Trophoblast cell (in vitro differentiated cells and primary cell): ENCODE measurements at regions not wholly inside any gene's neighbourhood (a gene's known extent, or its start where the extent isn't known, plus 50 kb on each side); places are given as distances from the start of the nearest gene placed in this dataset.

Source experiments
- DNase-seq, 2 donors: peaks; one replicate each; pipeline ENCODE4 v3.0.0-alpha.2; 2016
- H2AFZ ChIP-seq: 2 replicates; pipeline ENCODE4 v1.6.1; 2013; ENCODE audit warnings: low read length, moderate library complexity, mild to moderate bottlenecking; ENCODE audit not compliant: insufficient read depth, poor library complexity
- H2AK5ac ChIP-seq: 2 replicates; pipeline ENCODE4 v1.6.1; 2013; ENCODE audit warnings: mild to moderate bottlenecking, low read length
- H2BK120ac ChIP-seq: 2 replicates; pipeline ENCODE4 v1.6.1; 2013; ENCODE audit warnings: low read length, mild to moderate bottlenecking, moderate library complexity; ENCODE audit not compliant: insufficient read depth, poor library complexity
- H2BK12ac ChIP-seq: 2 replicates; pipeline ENCODE4 v1.6.1; 2013; ENCODE audit warnings: mild to moderate bottlenecking, low read length, moderate library complexity
- H2BK5ac ChIP-seq: 2 replicates; pipeline ENCODE4 v1.6.1; 2013; ENCODE audit warnings: low read length, low read depth, moderate library complexity, mild to moderate bottlenecking; ENCODE audit not compliant: poor library complexity
- H3K14ac ChIP-seq: 2 replicates; pipeline ENCODE4 v1.6.1; 2013; ENCODE audit warnings: mild to moderate bottlenecking, low read length
- H3K18ac ChIP-seq: 2 replicates; pipeline ENCODE4 v1.6.1; 2013; ENCODE audit warnings: mild to moderate bottlenecking, low read length
- H3K23ac ChIP-seq: 2 replicates; pipeline ENCODE4 v1.6.1; 2013; ENCODE audit warnings: low read length
- H3K27ac ChIP-seq: 2 replicates; pipeline ENCODE4 v1.5.1; 2013; ENCODE audit warnings: low read depth, mild to moderate bottlenecking, inconsistent platforms, low read length, moderate library complexity
- H3K27me3 ChIP-seq: 2 replicates; pipeline ENCODE4 v1.6.1; 2013; ENCODE audit warnings: inconsistent platforms, mild to moderate bottlenecking, low read length, moderate library complexity; ENCODE audit not compliant: insufficient read depth
- H3K36me3 ChIP-seq, 2 experiments: 1 replicate in 1 of 2; 2 replicates in 1 of 2; pipeline ENCODE4 v1.6.1; 2013; ENCODE audit warnings: low read length in 2 of 2, mild to moderate bottlenecking in 2 of 2, moderate library complexity in 1 of 2; ENCODE audit not compliant: insufficient read depth in 2 of 2, control insufficient read depth in 1 of 2
- H3K4ac ChIP-seq: 2 replicates; pipeline ENCODE4 v1.6.1; 2013; ENCODE audit warnings: low read depth, mild to moderate bottlenecking, low read length, moderate library complexity
- H3K4me1 ChIP-seq, 2 experiments: 1 replicate in 1 of 2; 2 replicates in 1 of 2; pipeline ENCODE4 v1.6.1; 2013; ENCODE audit warnings: low read length in 2 of 2, mild to moderate bottlenecking in 2 of 2, moderate library complexity in 1 of 2; ENCODE audit not compliant: insufficient read depth in 2 of 2, control insufficient read depth in 1 of 2
- H3K4me2 ChIP-seq: 2 replicates; pipeline ENCODE4 v1.6.1; 2013; ENCODE audit warnings: inconsistent platforms, mild to moderate bottlenecking, low read length, moderate library complexity
- H3K4me3 ChIP-seq: 2 replicates; pipeline ENCODE4 v1.5.1; 2013; ENCODE audit warnings: mild to moderate bottlenecking, low read depth, low read length, inconsistent platforms
- H3K79me1 ChIP-seq: one replicate; pipeline ENCODE4 v1.6.1; 2013; ENCODE audit warnings: low read length
- H3K79me2 ChIP-seq: 2 replicates; pipeline ENCODE4 v1.6.1; 2013; ENCODE audit warnings: low read length, mild to moderate bottlenecking; ENCODE audit not compliant: control insufficient read depth, insufficient read depth, poor library complexity
- H3K9ac ChIP-seq: 2 replicates; pipeline ENCODE4 v1.6.1; 2013; ENCODE audit warnings: mild to moderate bottlenecking, low read length
- H3K9me3 ChIP-seq: 2 replicates; pipeline ENCODE4 v1.6.1; 2013; ENCODE audit warnings: low read depth, mild to moderate bottlenecking, control low read depth, inconsistent platforms, low read length; ENCODE audit not compliant: insufficient read depth
- H4K12ac ChIP-seq: 2 replicates; pipeline ENCODE4 v1.6.1; 2013; ENCODE audit warnings: low read depth, mild to moderate bottlenecking, low read length, moderate library complexity
- H4K8ac ChIP-seq: 2 replicates; pipeline ENCODE4 v1.6.1; 2013; ENCODE audit warnings: low read depth, mild to moderate bottlenecking, low read length, moderate library complexity
- H4K91ac ChIP-seq: one replicate; pipeline ENCODE4 v1.6.1; 2013; ENCODE audit warnings: low read depth, mild to moderate bottlenecking, low read length, moderate library complexity
- WGBS: extraction: QIAGEN DNeasy Blood & Tissue Kit; methylation state at CpG from one replicate; pipeline ENCODE4 v1.1.7; 2013; ENCODE audit warnings: missing lambda C conversion rate; ENCODE audit not compliant: insufficient read length, insufficient coverage; ENCODE audit errors: extremely low coverage; 5-methylcytosine and 5-hydroxymethylcytosine counted together

- Histone ChIP-seq H3K27ac (no peak overlapping the region), H2BK120ac (no peak overlapping the region), H4K91ac (no peak overlapping the region), H3K4me1 (no peaks in the 10 kb centered on the region), H3K27me3 (no peaks in the 10 kb centered on the region), H3K4me2 (no peak overlapping the region), H3K4ac (no peak overlapping the region), H4K8ac (no peak overlapping the region), H2BK5ac (no peak overlapping the region), H3K4me3 (no peak overlapping the region), H3K79me1 (no peaks in the 10 kb centered on the region), H3K79me2 (no peaks in the 10 kb centered on the region), H3K18ac (no peak overlapping the region), H2AFZ (no peak overlapping the region), H3K23ac (no peak overlapping the region), H3K9ac (no peak overlapping the region), H3K14ac (no peak overlapping the region), H4K12ac (no peak overlapping the region), H3K36me3 (no peaks in the 10 kb centered on the region), H3K9me3 (no peaks in the 10 kb centered on the region), H2AK5ac (no peak overlapping the region), H2BK12ac (no peak overlapping the region)
- no CpG with 5 or more reads among the region's 1 CpG for WGBS
- no peak for DNase-seq
These were observed 300.5 kb downstream of the HTR7 start for GRCh38 chr10:90557385-90557784.

GRCh38 chr10:90560331-90560730 is 297.5 kb downstream of the HTR7 start:
- Histone ChIP-seq H4K12ac (no peak overlapping the region), H2BK5ac (no peak overlapping the region), H4K91ac (no peak overlapping the region), H3K36me3 (no peaks in the 10 kb centered on the region), H2BK120ac (no peak overlapping the region), H3K79me2 (no peaks in the 10 kb centered on the region), H3K9me3 (no peaks in the 10 kb centered on the region), H2BK12ac (no peak overlapping the region), H3K4me3 (no peak overlapping the region), H3K4me1 (no peaks in the 10 kb centered on the region), H3K14ac (no peak overlapping the region), H4K8ac (no peak overlapping the region), H3K79me1 (no peaks in the 10 kb centered on the region), H3K27me3 (no peaks in the 10 kb centered on the region), H2AFZ (no peak overlapping the region), H3K4ac (no peak overlapping the region), H3K23ac (no peak overlapping the region), H2AK5ac (no peak overlapping the region), H3K27ac (no peak overlapping the region), H3K18ac (no peak overlapping the region), H3K9ac (no peak overlapping the region), H3K4me2 (no peak overlapping the region)
- WGBS: no CpG with 5 or more reads among the region's 2 CpGs
- no peak for DNase-seq

- Histone ChIP-seq H2BK5ac (no peak overlapping the region), H4K91ac (no peak overlapping the region), H2BK12ac (no peak overlapping the region), H3K4me1 (no peaks in the 10 kb centered on the region), H3K23ac (no peak overlapping the region), H3K27me3 (no peaks in the 10 kb centered on the region), H3K79me2 (no peaks in the 10 kb centered on the region), H3K4me3 (no peak overlapping the region), H2BK120ac (no peak overlapping the region), H2AFZ (no peak overlapping the region), H3K27ac (no peak overlapping the region), H3K9ac (no peak overlapping the region), H4K12ac (no peak overlapping the region), H3K4ac (no peak overlapping the region), H3K79me1 (no peaks in the 10 kb centered on the region), H3K4me2 (no peak overlapping the region), H2AK5ac (no peak overlapping the region), H3K36me3 (no peaks in the 10 kb centered on the region), H3K14ac (no peak overlapping the region), H4K8ac (no peak overlapping the region), H3K9me3 (no peaks in the 10 kb centered on the region), H3K18ac (no peak overlapping the region)
- WGBS: no CpG with 5 or more reads among the region's 4 CpGs
- no peak for DNase-seq
These were observed 296.2 kb downstream of the HTR7 start for GRCh38 chr10:90561666-90562065.

GRCh38 chr10:90571481-90572258 is 286.2 kb downstream of the HTR7 start:
- no peak overlapping the region for H3K18ac ChIP-seq
- no peak overlapping the region for H2AK5ac ChIP-seq
- no peak overlapping the region for H2BK120ac ChIP-seq
- no peak overlapping the region for H3K9ac ChIP-seq
- DNase-seq: no peak
- no peak overlapping the region for H3K23ac ChIP-seq
- H3K9me3 ChIP-seq: no peaks in the 10 kb centered on the region
- no peak overlapping the region for H3K14ac ChIP-seq
- H3K4ac ChIP-seq: no peak overlapping the region
- H3K4me3 ChIP-seq: no peak overlapping the region
- no CpG with 5 or more reads among the region's 8 CpGs for WGBS
- H4K8ac ChIP-seq: no peak overlapping the region
- no peaks in the 10 kb centered on the region for H3K79me2 ChIP-seq
- no peak overlapping the region for H2BK12ac ChIP-seq
- no peaks in the 10 kb centered on the region for H3K27me3 ChIP-seq
- H2AFZ ChIP-seq: no peak overlapping the region
- H3K4me2 ChIP-seq: no peak overlapping the region
- no peaks in the 10 kb centered on the region for H3K36me3 ChIP-seq
- H3K4me1 ChIP-seq: no peaks in the 10 kb centered on the region
- H3K27ac ChIP-seq: no peak overlapping the region
- no peak overlapping the region for H4K12ac ChIP-seq
- H2BK5ac ChIP-seq: no peak overlapping the region
- no peak overlapping the region for H4K91ac ChIP-seq
- H3K79me1 ChIP-seq: no peaks in the 10 kb centered on the region
